ES-I3 (cell line): ENCODE measurements at regions not wholly inside any gene's neighbourhood (a gene's known extent, or its start where the extent isn't known, plus 50 kb on each side); places are given as distances from the start of the nearest gene placed in this dataset.
"Not testable (repeated sequence)": the region's sequence is repeated elsewhere in the genome, so short reads cannot be mapped to it uniquely, and the experiment has no call there.

Source experiments
- H3K36me3 ChIP-seq: 2 replicates; pipeline ENCODE4 v1.6.1; 2013; ENCODE audit warnings: mild to moderate bottlenecking, low read length, control low read depth, moderate library complexity; ENCODE audit not compliant: insufficient read depth
- H3K4me1 ChIP-seq: 2 replicates; pipeline ENCODE4 v1.6.1; 2013; ENCODE audit warnings: mild to moderate bottlenecking, control low read depth, low read length; ENCODE audit not compliant: insufficient read depth
- H3K9ac ChIP-seq: 2 replicates; pipeline ENCODE4 v1.6.1; 2013; ENCODE audit warnings: low read depth, mild to moderate bottlenecking, low read length, moderate library complexity
- H3K9me3 ChIP-seq: 2 replicates; pipeline ENCODE4 v1.6.1; 2013; ENCODE audit warnings: mild to moderate bottlenecking, low read length, moderate library complexity; ENCODE audit not compliant: control insufficient read depth, insufficient read depth

DNA sequence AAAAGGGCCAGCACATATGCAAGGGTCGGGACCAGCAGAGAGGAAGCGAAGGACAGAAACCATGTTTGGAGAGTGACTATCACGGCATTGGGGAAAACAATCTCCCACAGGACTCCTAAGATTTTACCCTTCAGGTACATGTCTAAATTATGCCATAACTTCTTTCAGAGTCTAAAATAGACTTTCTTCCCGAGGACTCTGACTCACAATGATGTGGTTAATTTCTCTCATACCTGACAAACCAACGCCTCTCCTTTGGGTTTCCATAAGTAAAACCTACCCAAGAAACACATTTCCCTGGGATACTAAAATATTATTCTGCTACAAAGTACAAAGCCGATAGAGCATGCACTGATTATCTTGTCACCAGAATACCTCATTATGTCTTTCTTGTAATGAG is 127.8 kb upstream of the NETO1 start:
- no peaks in the 10 kb centered on the region for H3K4me1 ChIP-seq
- no peak overlapping the region for H3K9ac ChIP-seq
- no peaks in the 10 kb centered on the region for H3K36me3 ChIP-seq
- no peaks in the 10 kb centered on the region for H3K9me3 ChIP-seq

GRCh38 chr18:72993250-72993649 is 125.5 kb upstream of the NETO1 start:
- H3K9ac ChIP-seq = no peak overlapping the region
- no peaks in the 10 kb centered on the region for H3K9me3 ChIP-seq
- H3K36me3 ChIP-seq = no peaks in the 10 kb centered on the region
- H3K4me1 ChIP-seq = no peaks in the 10 kb centered on the region

GRCh38 chr18:72991379-72991778 is 123.6 kb upstream of the NETO1 start:
- no peak overlapping the region for H3K9ac ChIP-seq
- no peaks in the 10 kb centered on the region for H3K36me3 ChIP-seq
- H3K9me3 ChIP-seq = no peaks in the 10 kb centered on the region
- no peaks in the 10 kb centered on the region for H3K4me1 ChIP-seq

DNA sequence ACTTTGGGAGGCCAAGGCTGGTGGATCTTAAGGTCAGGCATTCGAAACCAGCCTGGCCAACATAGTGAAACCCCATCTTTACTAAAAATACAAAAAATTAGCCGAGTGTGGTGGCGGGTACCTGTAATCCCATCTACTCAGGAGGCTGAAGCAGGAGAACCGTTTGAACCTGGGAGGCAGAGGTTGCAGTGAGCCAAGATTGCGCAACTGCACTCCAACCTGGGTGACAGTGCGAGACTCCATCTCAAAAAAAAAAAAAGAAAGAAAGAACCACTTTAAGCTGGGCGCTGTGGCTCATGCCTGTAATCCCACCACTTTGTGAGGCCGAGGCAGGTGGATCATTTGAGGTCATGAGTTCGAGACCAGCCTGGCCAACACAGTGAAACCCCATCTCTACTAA is 119.8 kb upstream of the NETO1 start:
- H3K36me3 ChIP-seq, H3K4me1 ChIP-seq, H3K9ac ChIP-seq, H3K9me3 ChIP-seq: not testable (repeated sequence)

DNA sequence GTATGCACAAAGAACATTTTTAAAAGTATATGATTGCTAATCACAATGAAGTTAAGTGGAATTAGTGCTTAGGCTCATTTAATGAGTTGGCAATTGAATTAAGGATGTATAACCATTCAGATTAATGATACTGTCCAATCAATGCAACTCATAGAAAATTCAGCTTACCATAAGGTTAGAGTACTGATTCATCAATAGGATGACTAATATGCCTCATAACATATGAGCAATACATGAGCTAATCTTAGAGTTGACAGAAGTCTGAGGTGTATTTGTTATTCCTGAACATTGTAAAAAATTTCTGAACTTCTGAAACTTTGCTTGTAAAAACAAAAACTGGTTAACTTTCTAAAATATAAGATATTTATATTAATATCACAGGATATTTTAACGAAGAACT is 118.3 kb upstream of the NETO1 start:
- H3K9ac ChIP-seq = no peak overlapping the region
- no peaks in the 10 kb centered on the region for H3K4me1 ChIP-seq
- no peaks in the 10 kb centered on the region for H3K9me3 ChIP-seq
- no peaks in the 10 kb centered on the region for H3K36me3 ChIP-seq

DNA sequence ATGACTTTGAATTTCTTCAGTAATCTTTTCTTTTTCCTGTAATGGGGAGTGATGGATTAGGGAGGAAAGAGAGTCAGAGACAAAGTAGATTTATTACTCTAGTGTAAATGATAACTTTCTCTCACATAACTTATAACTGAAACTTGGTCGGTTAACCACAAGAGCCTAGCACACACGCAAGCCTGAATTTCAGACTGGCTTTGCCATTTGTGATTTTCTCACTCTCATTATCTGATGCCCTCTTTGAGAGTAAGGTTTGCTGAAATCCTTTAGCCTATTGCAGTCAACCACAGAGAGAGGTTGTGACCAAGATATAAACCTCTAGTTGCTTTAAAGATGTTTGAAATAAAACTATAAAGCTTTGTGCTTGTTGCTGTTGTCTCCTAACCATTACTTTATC is 117.9 kb upstream of the NETO1 start:
- H3K9me3 ChIP-seq = no peaks in the 10 kb centered on the region
- H3K4me1 ChIP-seq = no peaks in the 10 kb centered on the region
- H3K36me3 ChIP-seq = no peaks in the 10 kb centered on the region
- no peak overlapping the region for H3K9ac ChIP-seq

DNA sequence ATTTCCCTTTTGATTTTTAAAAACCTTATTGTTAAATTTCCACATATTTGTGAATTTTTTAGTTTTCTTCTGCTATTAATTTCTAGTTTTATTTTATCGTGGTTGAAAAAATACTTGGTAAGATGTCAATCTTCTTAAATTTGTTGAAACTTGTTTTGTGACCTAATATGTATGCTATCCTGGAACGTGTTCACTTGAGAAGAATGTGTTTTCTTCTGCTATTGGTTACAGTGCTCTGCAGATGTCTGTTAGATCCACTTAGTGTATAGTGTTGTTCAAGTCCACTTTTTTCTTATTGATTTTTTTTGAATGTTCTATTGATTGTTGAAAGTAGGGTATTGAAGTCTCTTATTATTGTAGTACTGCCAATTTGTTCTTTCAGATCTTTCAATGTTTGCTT is 116.5 kb upstream of the NETO1 start:
- H3K9me3 ChIP-seq = no peaks in the 10 kb centered on the region
- no peaks in the 10 kb centered on the region for H3K4me1 ChIP-seq
- no peaks in the 10 kb centered on the region for H3K36me3 ChIP-seq
- no peak overlapping the region for H3K9ac ChIP-seq

- Histone ChIP-seq H3K9me3 (no peaks in the 10 kb centered on the region), H3K9ac (no peak overlapping the region), H3K36me3 (no peaks in the 10 kb centered on the region), H3K4me1 (no peaks in the 10 kb centered on the region)
These were observed 106.1 kb upstream of the NETO1 start for GRCh38 chr18:72973841-72974240.

DNA sequence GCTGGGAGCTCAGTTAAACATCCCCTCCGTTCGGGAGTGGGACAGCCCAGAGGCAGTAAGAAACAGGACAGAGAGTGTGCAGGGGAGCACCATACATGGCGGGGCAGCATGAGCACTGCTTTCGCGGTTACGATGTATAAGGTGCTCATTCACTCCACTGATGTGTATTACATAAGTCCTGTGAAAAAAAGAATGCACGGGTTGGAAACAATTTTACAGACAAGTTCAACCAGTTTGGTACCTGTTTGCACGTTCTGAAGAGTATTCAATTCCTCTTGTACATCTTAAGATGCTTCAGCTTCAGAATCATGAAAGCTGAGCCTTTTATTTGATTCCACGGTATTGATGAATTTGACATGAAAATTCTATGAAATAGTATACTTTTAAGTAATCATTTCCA is 97.8 kb upstream of the NETO1 start:
- H3K4me1 ChIP-seq = no peaks in the 10 kb centered on the region
- no peaks in the 10 kb centered on the region for H3K36me3 ChIP-seq
- H3K9ac ChIP-seq = no peak overlapping the region
- H3K9me3 ChIP-seq = no peaks in the 10 kb centered on the region

DNA sequence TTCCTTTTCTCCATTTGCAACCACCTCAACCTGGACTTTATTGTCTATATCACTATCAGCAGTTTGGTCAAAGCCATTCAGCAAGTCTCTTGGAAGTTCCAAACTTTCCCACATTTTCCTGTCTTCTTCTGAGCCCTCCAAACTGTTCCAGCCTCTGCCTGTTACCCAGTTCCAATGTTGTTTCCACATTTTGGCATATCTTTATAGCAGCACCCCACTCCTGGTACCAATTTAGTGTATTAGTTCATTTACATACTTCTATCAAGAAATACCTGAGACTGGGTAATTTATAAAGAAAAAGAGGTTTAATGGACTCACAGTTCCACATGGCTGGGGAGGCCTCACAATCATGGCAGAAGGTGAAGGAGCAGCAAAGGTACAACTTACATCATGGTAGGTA is 90.4 kb upstream of the NETO1 start:
- peaks cover 13% of the 10 kb centered on the region for H3K9me3 ChIP-seq
- not testable (repeated sequence) for H3K4me1 ChIP-seq, H3K9ac ChIP-seq, H3K36me3 ChIP-seq

DNA sequence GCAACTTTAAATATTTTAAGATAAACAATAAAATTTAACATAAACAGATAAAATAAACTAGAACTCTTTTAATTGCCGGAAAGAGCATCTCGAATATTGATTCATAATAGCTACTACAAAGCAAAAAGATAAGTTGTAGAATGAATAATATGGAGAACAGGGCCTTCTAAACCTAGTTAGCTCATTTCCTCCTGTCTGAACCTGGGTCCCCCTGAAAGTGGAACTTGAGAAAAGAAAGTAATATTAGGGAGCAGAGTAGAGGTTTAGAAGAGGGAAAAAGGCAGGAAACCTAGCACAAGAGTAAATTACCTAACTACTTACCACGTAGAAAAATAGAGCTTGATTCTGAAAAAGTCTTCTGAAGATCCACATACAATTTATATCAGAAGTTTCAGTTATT is 80.7 kb upstream of the NETO1 start:
- H3K9me3 ChIP-seq = no peaks in the 10 kb centered on the region
- H3K9ac ChIP-seq = no peak overlapping the region
- no peaks in the 10 kb centered on the region for H3K36me3 ChIP-seq
- no peaks in the 10 kb centered on the region for H3K4me1 ChIP-seq

GRCh38 chr18:72942766-72943165 is 75.0 kb upstream of the NETO1 start:
- no peaks in the 10 kb centered on the region for H3K4me1 ChIP-seq
- no peaks in the 10 kb centered on the region for H3K36me3 ChIP-seq
- no peaks in the 10 kb centered on the region for H3K9me3 ChIP-seq
- no peak overlapping the region for H3K9ac ChIP-seq

DNA sequence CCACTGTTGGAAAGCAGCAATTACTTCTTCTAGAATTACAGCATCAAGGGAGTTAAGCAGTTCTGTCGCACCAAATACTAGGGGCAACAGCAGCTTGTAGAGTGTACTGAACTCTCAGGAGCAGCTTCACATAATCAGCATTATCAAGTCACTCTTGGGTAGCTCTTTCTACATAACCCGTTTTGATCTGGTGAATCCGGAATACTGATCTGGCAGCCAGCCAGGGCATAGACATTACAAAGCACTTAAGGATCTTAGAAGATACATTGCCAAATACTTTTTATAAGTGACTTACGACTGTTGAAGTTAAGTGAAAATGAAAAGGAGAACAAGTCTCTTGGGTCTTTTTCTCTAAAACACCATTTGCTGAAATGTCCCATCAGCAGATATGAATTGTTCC is 73.2 kb upstream of the NETO1 start:
- H3K36me3 ChIP-seq = no peaks in the 10 kb centered on the region
- H3K9me3 ChIP-seq = no peaks in the 10 kb centered on the region
- no peaks in the 10 kb centered on the region for H3K4me1 ChIP-seq
- H3K9ac ChIP-seq = no peak overlapping the region

DNA sequence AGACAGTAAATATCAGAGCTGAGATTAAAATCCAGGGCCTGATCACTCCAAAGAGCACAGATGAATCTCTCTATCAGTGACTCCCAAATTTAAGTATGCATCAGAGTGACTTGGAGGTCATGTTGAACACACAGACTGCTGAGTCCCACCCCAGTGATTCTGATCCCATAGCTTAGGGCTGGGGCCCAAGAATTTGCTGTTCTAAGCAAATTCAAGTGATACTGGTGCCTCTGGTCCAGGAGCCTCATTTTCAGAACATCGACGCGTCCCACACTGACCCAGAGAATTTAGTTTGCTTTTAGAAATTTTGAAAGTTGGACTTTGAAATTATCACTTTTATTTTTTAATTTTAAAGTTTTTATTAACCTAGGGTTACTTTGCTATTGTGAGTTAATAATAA is 72.7 kb upstream of the NETO1 start:
- Histone ChIP-seq H3K9ac (no peak overlapping the region), H3K9me3 (no peaks in the 10 kb centered on the region), H3K4me1 (no peaks in the 10 kb centered on the region), H3K36me3 (no peaks in the 10 kb centered on the region)

GRCh38 chr18:72935744-72936143 is 68.0 kb upstream of the NETO1 start:
- H3K4me1 ChIP-seq = no peaks in the 10 kb centered on the region
- H3K9me3 ChIP-seq = no peaks in the 10 kb centered on the region
- no peaks in the 10 kb centered on the region for H3K36me3 ChIP-seq
- H3K9ac ChIP-seq = no peak overlapping the region

DNA sequence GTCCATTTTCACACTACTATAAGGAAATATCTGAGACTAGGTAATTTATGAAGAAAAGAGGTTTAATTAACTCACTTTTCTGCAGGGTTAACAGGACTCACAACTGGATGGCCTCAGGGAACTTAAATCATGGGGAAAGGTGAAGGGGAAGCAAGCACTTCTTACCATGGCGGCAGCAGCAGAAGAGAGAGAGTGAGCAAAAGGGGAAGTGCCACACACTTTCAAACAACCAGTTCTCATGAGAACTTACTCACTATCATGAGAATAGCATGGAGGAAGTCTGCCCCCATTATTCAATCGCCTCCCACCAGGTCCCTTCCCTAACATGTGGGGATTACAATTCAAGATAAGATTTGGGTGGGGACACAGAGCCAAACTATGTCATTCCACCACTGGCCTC is 55.1 kb upstream of the NETO1 start:
- Histone ChIP-seq H3K9ac (no peak overlapping the region), H3K4me1 (no peaks in the 10 kb centered on the region), H3K9me3 (peaks cover 4% of the 10 kb centered on the region; the same call in 1 of the 2 replicates), H3K36me3 (no peaks in the 10 kb centered on the region)
